ENCODE measurements at regions not wholly inside any gene's neighbourhood (a gene's known extent, or its start where the extent isn't known, plus 50 kb on each side); places are given as distances from the start of the nearest gene placed in this dataset.

GRCh38 chr5:98637116-98637515 is 136.3 kb upstream of the RGMB start:
- TF ChIP-seq POLR2AphosphoS5 (IDR thresholded peaks at IDR 0.05; ENCODE audit: borderline replicate concordance, low read depth, low read length) (no peak), EZH2 (IDR thresholded peaks at IDR 0.05) (no peak), FOXP2 (optimal IDR thresholded peaks at IDR 0.05; ENCODE audit: control extremely low read depth, extremely low read length, insufficient read depth) (no peak)

Measured in SK-N-MC (cell line).